Uterus (tissue), 2 donors: ENCODE measurements at regions not wholly inside any gene's neighbourhood (a gene's known extent, or its start where the extent isn't known, plus 50 kb on each side); places are given as distances from the start of the nearest gene placed in this dataset.
"Not testable (repeated sequence)": the region's sequence is repeated elsewhere in the genome, so short reads cannot be mapped to it uniquely, and the experiment has no call there.

ENCODE experiments used
- POLR2A ChIP-seq, 2 donors: fragments of 450-650 bp; IDR thresholded peaks; one replicate each; pipeline ENCODE4 v1.6.1; 2016; ENCODE audit warnings: antibody characterized with exemption in 2 of 2, mild to moderate bottlenecking in 1 of 2, moderate library complexity in 1 of 2
- TF ChIP-seq, protein P1 (sequence below), 4 experiments: fragments of 200-600 bp in 2 of 4; fragments of 450-650 bp in 2 of 4; sonication (generic) in 2 of 4; IDR thresholded peaks; one replicate each; pipeline ENCODE4 v1.5.1; 2016 to 2019; ENCODE audit warnings: antibody characterized with exemption in 4 of 4, mild to moderate bottlenecking in 2 of 4, moderate library complexity in 1 of 4

GRCh38 chrX:86987351-86987750 is 530.3 kb upstream of the KLHL4 start:
- TF ChIP-seq, protein P1, sequence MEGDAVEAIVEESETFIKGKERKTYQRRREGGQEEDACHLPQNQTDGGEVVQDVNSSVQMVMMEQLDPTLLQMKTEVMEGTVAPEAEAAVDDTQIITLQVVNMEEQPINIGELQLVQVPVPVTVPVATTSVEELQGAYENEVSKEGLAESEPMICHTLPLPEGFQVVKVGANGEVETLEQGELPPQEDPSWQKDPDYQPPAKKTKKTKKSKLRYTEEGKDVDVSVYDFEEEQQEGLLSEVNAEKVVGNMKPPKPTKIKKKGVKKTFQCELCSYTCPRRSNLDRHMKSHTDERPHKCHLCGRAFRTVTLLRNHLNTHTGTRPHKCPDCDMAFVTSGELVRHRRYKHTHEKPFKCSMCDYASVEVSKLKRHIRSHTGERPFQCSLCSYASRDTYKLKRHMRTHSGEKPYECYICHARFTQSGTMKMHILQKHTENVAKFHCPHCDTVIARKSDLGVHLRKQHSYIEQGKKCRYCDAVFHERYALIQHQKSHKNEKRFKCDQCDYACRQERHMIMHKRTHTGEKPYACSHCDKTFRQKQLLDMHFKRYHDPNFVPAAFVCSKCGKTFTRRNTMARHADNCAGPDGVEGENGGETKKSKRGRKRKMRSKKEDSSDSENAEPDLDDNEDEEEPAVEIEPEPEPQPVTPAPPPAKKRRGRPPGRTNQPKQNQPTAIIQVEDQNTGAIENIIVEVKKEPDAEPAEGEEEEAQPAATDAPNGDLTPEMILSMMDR (IDR thresholded peaks at IDR 0.05), result not testable (repeated sequence)
- not testable (repeated sequence) for TF ChIP-seq POLR2A (IDR thresholded peaks at IDR 0.05)
